Ascending aorta (tissue), 2 donors: ENCODE measurements at regions not wholly inside any gene's neighbourhood (a gene's known extent, or its start where the extent isn't known, plus 50 kb on each side); places are given as distances from the start of the nearest gene placed in this dataset.

ENCODE experiments used
- DNase-seq, 2 donors: peaks; one replicate each; pipeline ENCODE4 v3.0.0-alpha.2; 2019; ENCODE audit warnings: low spot score in 2 of 2
- H3K27ac ChIP-seq, 2 donors: fragments of 200-600 bp; sonication (generic); one replicate each; pipeline ENCODE4 v1.5.1; 2016 to 2017; ENCODE audit warnings: mild to moderate bottlenecking in 1 of 2
- H3K27me3 ChIP-seq: fragments of 200-600 bp; sonication (generic); one replicate; pipeline ENCODE4 v1.5.1; 2017
- H3K36me3 ChIP-seq, 2 donors: fragments of 200-600 bp; sonication (generic); one replicate each; pipeline ENCODE4 v1.5.1; 2016
- H3K4me1 ChIP-seq, 2 donors: fragments of 200-600 bp; sonication (generic); one replicate each; pipeline ENCODE4 v1.5.1; 2016 to 2017; ENCODE audit warnings: mild to moderate bottlenecking in 1 of 2
- H3K4me3 ChIP-seq, 2 donors: fragments of 200-600 bp; sonication (generic); one replicate each; pipeline ENCODE4 v1.5.1; 2016 to 2017; ENCODE audit warnings: mild to moderate bottlenecking in 1 of 2
- H3K9me3 ChIP-seq, 2 donors: fragments of 200-600 bp; sonication (generic); one replicate each; pipeline ENCODE4 v1.5.1; 2016
- CTCF ChIP-seq, 3 experiments: fragments of 200-600 bp in 2 of 3; fragments of 450-650 bp in 1 of 3; sonication (generic) in 2 of 3; IDR thresholded peaks; one replicate each; pipeline ENCODE4 v1.5.1; 2016 to 2019; ENCODE audit warnings: antibody characterized with exemption in 3 of 3, mild to moderate bottlenecking in 1 of 3, moderate library complexity in 1 of 3
- intact Hi-C: fragments of 100-400 bp; cut with DNase I; formaldehyde crosslinking; loops from one replicate; pipeline ENCODE4 v1.15.1; 2023

- H3K27ac ChIP-seq = no peak overlapping the region
- DNase-seq = no peak
- no peak for TF ChIP-seq CTCF (IDR thresholded peaks at IDR 0.05)
- intact Hi-C loops = no loop called here
- H3K27me3 ChIP-seq = no peaks in the 10 kb centered on the region
- no peaks in the 10 kb centered on the region for H3K36me3 ChIP-seq
- H3K4me3 ChIP-seq = no peak overlapping the region
- no peaks in the 10 kb centered on the region for H3K9me3 ChIP-seq
- no peaks in the 10 kb centered on the region for H3K4me1 ChIP-seq
Observed at GRCh38 chr20:39897058-39897457, 792.0 kb downstream of the MAFB start.

DNA sequence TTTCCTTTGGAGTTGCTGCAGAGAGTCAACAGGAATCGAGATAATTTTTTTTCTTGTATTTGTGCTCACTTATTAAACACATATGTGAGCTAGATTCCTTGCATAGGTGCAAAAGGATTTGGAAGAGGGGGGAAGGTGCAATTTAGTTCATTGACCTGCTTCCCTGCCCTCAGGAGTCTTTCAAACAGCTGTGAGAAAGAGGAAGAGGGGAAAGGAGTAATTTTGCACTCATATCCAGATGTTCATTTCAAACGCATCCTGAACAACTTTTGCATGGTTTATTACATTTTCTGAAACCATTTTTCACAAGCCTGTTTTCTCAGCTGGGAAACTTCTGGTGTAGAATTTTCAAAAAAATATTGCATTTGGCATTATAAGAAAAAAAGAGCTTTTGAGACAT, 795.0 kb downstream of the MAFB start:
- Histone ChIP-seq H3K27ac (no peak overlapping the region), H3K36me3 (no peaks in the 10 kb centered on the region), H3K9me3 (no peaks in the 10 kb centered on the region), H3K4me1 (no peaks in the 10 kb centered on the region), H3K27me3 (no peaks in the 10 kb centered on the region), H3K4me3 (no peak overlapping the region)
- intact Hi-C loops = no loop called here
- TF ChIP-seq CTCF (IDR thresholded peaks at IDR 0.05) = no peak
- no peak for DNase-seq

GRCh38 chr20:39893003-39893685, 795.9 kb downstream of the MAFB start:
- no peaks in the 10 kb centered on the region for H3K4me1 ChIP-seq
- DNase-seq = no peak
- no peaks in the 10 kb centered on the region for H3K27me3 ChIP-seq
- H3K27ac ChIP-seq = no peak overlapping the region
- intact Hi-C loops = no loop called here
- TF ChIP-seq CTCF (IDR thresholded peaks at IDR 0.05) = no peak
- H3K4me3 ChIP-seq = no peak overlapping the region
- H3K36me3 ChIP-seq = no peaks in the 10 kb centered on the region
- H3K9me3 ChIP-seq = no peaks in the 10 kb centered on the region

DNA sequence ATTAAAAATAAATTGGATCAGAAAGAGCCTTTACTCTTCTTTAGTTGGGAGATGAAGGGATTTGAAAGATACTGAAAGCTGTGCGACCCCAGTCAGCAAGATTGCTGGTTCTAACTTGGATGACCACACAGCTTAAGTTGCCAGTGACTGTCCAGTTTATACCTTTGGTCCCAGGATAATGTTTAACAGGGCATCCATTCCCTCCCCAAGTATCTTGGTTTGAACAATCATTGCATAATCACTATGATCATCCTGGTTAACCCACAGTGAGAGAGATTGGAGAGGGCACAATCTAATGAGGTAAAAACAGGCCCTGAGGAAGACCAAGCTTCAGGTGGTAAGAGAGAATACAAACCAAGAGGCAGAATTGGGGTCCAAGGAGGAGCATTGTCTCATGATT, 798.3 kb downstream of the MAFB start:
- Histone ChIP-seq H3K4me3 (no peak overlapping the region), H3K27ac (no peak overlapping the region), H3K36me3 (no peaks in the 10 kb centered on the region), H3K9me3 (no peaks in the 10 kb centered on the region), H3K4me1 (no peaks in the 10 kb centered on the region), H3K27me3 (no peaks in the 10 kb centered on the region)
- intact Hi-C loops = no loop called here
- no peak for DNase-seq
- TF ChIP-seq CTCF (IDR thresholded peaks at IDR 0.05) = no peak

DNA sequence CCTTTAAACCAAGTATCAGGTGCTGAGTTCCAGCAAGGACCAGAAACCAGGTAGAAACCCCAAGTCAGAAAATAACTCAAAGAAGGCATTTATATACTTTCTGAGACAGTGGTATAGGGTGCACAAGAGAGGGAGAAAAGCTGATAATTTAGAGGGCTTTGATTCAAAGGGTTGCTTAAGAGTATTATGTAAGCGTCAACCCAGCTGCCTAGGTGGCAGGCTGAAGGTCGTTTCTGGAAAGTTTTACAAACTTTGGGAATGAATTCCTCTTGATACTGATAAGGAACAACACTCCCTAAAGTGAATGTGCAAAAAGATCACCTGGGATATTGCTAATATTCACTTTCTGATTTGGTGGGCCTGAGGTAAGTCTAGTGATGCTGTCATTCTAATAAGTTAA, 800.7 kb downstream of the MAFB start:
- H3K9me3 ChIP-seq = no peaks in the 10 kb centered on the region
- no peaks in the 10 kb centered on the region for H3K36me3 ChIP-seq
- intact Hi-C loops = loop anchor here (10.0 kb wide), 1 partner anchor 1076 kb away; no protein-coding TSS in a partner anchor
- H3K4me3 ChIP-seq = no peak overlapping the region
- H3K27ac ChIP-seq = no peak overlapping the region
- H3K4me1 ChIP-seq = no peaks in the 10 kb centered on the region
- TF ChIP-seq CTCF (IDR thresholded peaks at IDR 0.05) = no peak
- no peak for DNase-seq
- H3K27me3 ChIP-seq = no peaks in the 10 kb centered on the region
